T47D (cell line): ENCODE measurements at regions not wholly inside any gene's neighbourhood (a gene's known extent, or its start where the extent isn't known, plus 50 kb on each side); places are given as distances from the start of the nearest gene placed in this dataset.
"Not testable (repeated sequence)": the region's sequence is repeated elsewhere in the genome, so short reads cannot be mapped to it uniquely, and the experiment has no call there.

ENCODE experiments used
- DNase-seq, 2 experiments: peaks; one replicate each; pipeline versions ENCODE4 v3.0.0 to v3.0.0-alpha.2; 2011 to 2012; ENCODE audit warnings: low read depth in 1 of 2, low spot score in 1 of 2
- JUND ChIP-seq: IDR thresholded peaks from 2 replicates; pipeline ENCODE4 v1.6.1; 2012; ENCODE audit warnings: low read depth
- in situ Hi-C: cut with HindIII; loops from 2 replicates; pipeline ENCODE4 v1.10.0; 2016; ENCODE audit warnings: low sequenced_read_pairs, low pct_unique_long_range_greater_than_20kb

GRCh38 chr3:75951941-75952340 lies 166.6 kb upstream of the ZNF717 start:
- DNase-seq, result no peak
- in situ Hi-C loops, result no loop called here
- TF ChIP-seq JUND, result no peak

- in situ Hi-C loops, DNase-seq: not testable (repeated sequence)
Measured at GRCh38 chr3:75960031-75960430, 174.7 kb upstream of the ZNF717 start.

GRCh38 chr3:75962054-75962453 lies 176.7 kb upstream of the ZNF717 start:
- in situ Hi-C loops, result not testable (repeated sequence)

GRCh38 chr3:75967071-75967470 lies 181.7 kb upstream of the ZNF717 start:
- in situ Hi-C loops, result no loop called here
- no peak for TF ChIP-seq JUND
- no peak for DNase-seq

More at GRCh38 chr3:75962054-75962453, 176.7 kb upstream of the ZNF717 start:
- not testable (repeated sequence) for DNase-seq

- no peak for TF ChIP-seq JUND
- in situ Hi-C loops, result no loop called here
- DNase-seq, result no peak
Measured at GRCh38 chr3:75978686-75979085, 193.3 kb upstream of the ZNF717 start.

GRCh38 chr3:75981401-75981800 lies 196.1 kb upstream of the ZNF717 start:
- TF ChIP-seq JUND, result no peak
- in situ Hi-C loops, result no loop called here
- DNase-seq, result no peak

GRCh38 chr3:75982151-75982550 lies 196.8 kb upstream of the ZNF717 start:
- no peak for DNase-seq
- in situ Hi-C loops, result no loop called here
- TF ChIP-seq JUND, result no peak

- in situ Hi-C loops, result no loop called here
- TF ChIP-seq JUND, result no peak
- DNase-seq, result no peak
Measured at GRCh38 chr3:75983111-75983510, 197.8 kb upstream of the ZNF717 start.

GRCh38 chr3:75983609-75984290 lies 198.4 kb upstream of the ZNF717 start:
- in situ Hi-C loops, result no loop called here
- no peak for DNase-seq
- TF ChIP-seq JUND, result no peak

- in situ Hi-C loops, result no loop called here
- no peak for DNase-seq
- no peak for TF ChIP-seq JUND
Measured at GRCh38 chr3:75985432-75985831, 200.1 kb upstream of the ZNF717 start.

GRCh38 chr3:76010252-76010651 lies 224.9 kb upstream of the ZNF717 start:
- TF ChIP-seq JUND, result no peak
- no peak for DNase-seq
- in situ Hi-C loops, result no loop called here

- no peak for TF ChIP-seq JUND
- no peak for DNase-seq
- in situ Hi-C loops, result no loop called here
Measured at GRCh38 chr3:76011121-76011520, 225.8 kb upstream of the ZNF717 start.

GRCh38 chr3:76015496-76015895 lies 230.1 kb upstream of the ZNF717 start:
- DNase-seq, result no peak
- in situ Hi-C loops, result no loop called here
- TF ChIP-seq JUND, result no peak

GRCh38 chr3:76016111-76016510 lies 230.8 kb upstream of the ZNF717 start:
- TF ChIP-seq JUND, result no peak
- no peak for DNase-seq
- in situ Hi-C loops, result no loop called here
